Testis (tissue), 2 donors: ENCODE measurements at regions not wholly inside any gene's neighbourhood (a gene's known extent, or its start where the extent isn't known, plus 50 kb on each side); places are given as distances from the start of the nearest gene placed in this dataset.

ENCODE experiments used
- POLR2A ChIP-seq: fragments of 450-650 bp; IDR thresholded peaks from one replicate; pipeline ENCODE4 v1.6.1; 2017; ENCODE audit warnings: antibody characterized with exemption, mild to moderate bottlenecking, moderate library complexity
- TF ChIP-seq, protein P1 (sequence below), 3 experiments: fragments of 450-650 bp in 2 of 3; fragments of 200-600 bp in 1 of 3; sonication (generic) in 1 of 3; IDR thresholded peaks; one replicate each; pipeline ENCODE4 v1.5.1; 2016 to 2019; ENCODE audit warnings: antibody characterized with exemption in 3 of 3, mild to moderate bottlenecking in 2 of 3, moderate library complexity in 1 of 3

GRCh38 chr12:28951935-28952334 is 197.1 kb upstream of the FAR2 start:
- TF ChIP-seq, protein P1, sequence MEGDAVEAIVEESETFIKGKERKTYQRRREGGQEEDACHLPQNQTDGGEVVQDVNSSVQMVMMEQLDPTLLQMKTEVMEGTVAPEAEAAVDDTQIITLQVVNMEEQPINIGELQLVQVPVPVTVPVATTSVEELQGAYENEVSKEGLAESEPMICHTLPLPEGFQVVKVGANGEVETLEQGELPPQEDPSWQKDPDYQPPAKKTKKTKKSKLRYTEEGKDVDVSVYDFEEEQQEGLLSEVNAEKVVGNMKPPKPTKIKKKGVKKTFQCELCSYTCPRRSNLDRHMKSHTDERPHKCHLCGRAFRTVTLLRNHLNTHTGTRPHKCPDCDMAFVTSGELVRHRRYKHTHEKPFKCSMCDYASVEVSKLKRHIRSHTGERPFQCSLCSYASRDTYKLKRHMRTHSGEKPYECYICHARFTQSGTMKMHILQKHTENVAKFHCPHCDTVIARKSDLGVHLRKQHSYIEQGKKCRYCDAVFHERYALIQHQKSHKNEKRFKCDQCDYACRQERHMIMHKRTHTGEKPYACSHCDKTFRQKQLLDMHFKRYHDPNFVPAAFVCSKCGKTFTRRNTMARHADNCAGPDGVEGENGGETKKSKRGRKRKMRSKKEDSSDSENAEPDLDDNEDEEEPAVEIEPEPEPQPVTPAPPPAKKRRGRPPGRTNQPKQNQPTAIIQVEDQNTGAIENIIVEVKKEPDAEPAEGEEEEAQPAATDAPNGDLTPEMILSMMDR (IDR thresholded peaks at IDR 0.05) = no peak
- TF ChIP-seq POLR2A = no peak
